HL-60 (cell line): ENCODE measurements at regions not wholly inside any gene's neighbourhood (a gene's known extent, or its start where the extent isn't known, plus 50 kb on each side); places are given as distances from the start of the nearest gene placed in this dataset.

Source experiments
- DNase-seq, 2 experiments: peaks; one replicate each; pipeline ENCODE4 v3.0.0-alpha.2; 2010 to 2020; ENCODE audit warnings: low read depth in 1 of 2, low spot score in 1 of 2
- H3K27ac ChIP-seq: fragments of 250-450 bp; sonication (Bioruptor Pico); replicated peaks from 2 replicates; pipeline ENCODE4 v1.5.1; 2020; ENCODE audit warnings: mild to moderate bottlenecking, moderate library complexity
- H3K27me3 ChIP-seq: fragments of 250-450 bp; sonication (Bioruptor Pico); 2 replicates; pipeline ENCODE4 v1.5.1; 2021; ENCODE audit warnings: mild to moderate bottlenecking, moderate library complexity; ENCODE audit not compliant: insufficient read depth, poor library complexity, severe bottlenecking
- H3K4me3 ChIP-seq: replicated peaks from 2 replicates; pipeline ENCODE4 v1.5.1; 2011; ENCODE audit warnings: mild to moderate bottlenecking, control low read depth, low read length; ENCODE audit not compliant: insufficient read depth
- GABPA ChIP-seq: IDR thresholded peaks from 2 replicates; pipeline ENCODE4 v1.6.1; 2012; ENCODE audit warnings: low read depth
- POLR2AphosphoS5 ChIP-seq: IDR thresholded peaks from 2 replicates; pipeline ENCODE4 v1.6.1; 2012; ENCODE audit warnings: low read depth
- SPI1 ChIP-seq: IDR thresholded peaks from 2 replicates; pipeline ENCODE4 v1.6.1; 2012; ENCODE audit warnings: low read depth, mild to moderate bottlenecking, borderline replicate concordance
- TF ChIP-seq, protein P1 (sequence below): IDR thresholded peaks from one replicate; pipeline ENCODE4 v1.5.1; 2011; ENCODE audit warnings: low read length, control low read depth, inconsistent platforms; ENCODE audit not compliant: insufficient read depth
- TF ChIP-seq, protein P2 (sequence below): IDR thresholded peaks from 2 replicates; pipeline ENCODE4 v1.6.1; 2012; ENCODE audit warnings: low read depth; ENCODE audit not compliant: insufficient replicate concordance

DNA sequence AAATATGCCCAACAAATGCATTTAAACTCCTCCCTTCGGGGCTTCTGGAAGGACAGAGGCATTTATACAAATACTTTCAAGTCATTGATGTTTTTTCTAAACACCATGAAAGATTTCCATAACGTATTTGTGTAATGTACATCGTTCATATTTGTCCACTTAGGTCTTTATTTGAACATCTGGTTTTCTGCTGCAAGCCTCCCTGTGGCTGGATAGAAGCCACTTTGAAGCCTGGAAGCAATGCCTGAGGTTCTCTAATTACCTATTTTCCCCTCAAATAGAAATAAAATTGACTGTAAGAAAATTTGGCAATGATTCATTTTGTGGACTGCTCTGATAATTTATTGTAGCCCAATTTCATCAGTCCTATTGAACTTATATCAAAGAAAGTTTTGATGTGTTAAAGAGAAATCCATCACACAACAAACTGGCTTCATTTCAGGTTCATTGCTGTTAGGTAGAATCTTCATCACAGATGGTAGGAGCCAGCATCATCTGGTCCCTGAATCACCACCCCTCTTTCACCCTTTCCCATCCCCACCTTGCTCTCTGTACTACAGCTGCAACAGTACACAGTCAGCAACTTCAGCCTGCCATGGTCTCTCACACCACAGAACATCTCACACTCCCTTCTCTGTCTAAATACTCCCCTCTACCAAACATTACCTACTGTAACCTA is 186.0 kb upstream of the MGMT start:
- TF ChIP-seq, protein P1, sequence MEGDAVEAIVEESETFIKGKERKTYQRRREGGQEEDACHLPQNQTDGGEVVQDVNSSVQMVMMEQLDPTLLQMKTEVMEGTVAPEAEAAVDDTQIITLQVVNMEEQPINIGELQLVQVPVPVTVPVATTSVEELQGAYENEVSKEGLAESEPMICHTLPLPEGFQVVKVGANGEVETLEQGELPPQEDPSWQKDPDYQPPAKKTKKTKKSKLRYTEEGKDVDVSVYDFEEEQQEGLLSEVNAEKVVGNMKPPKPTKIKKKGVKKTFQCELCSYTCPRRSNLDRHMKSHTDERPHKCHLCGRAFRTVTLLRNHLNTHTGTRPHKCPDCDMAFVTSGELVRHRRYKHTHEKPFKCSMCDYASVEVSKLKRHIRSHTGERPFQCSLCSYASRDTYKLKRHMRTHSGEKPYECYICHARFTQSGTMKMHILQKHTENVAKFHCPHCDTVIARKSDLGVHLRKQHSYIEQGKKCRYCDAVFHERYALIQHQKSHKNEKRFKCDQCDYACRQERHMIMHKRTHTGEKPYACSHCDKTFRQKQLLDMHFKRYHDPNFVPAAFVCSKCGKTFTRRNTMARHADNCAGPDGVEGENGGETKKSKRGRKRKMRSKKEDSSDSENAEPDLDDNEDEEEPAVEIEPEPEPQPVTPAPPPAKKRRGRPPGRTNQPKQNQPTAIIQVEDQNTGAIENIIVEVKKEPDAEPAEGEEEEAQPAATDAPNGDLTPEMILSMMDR: no peak
- TF ChIP-seq, protein P2, sequence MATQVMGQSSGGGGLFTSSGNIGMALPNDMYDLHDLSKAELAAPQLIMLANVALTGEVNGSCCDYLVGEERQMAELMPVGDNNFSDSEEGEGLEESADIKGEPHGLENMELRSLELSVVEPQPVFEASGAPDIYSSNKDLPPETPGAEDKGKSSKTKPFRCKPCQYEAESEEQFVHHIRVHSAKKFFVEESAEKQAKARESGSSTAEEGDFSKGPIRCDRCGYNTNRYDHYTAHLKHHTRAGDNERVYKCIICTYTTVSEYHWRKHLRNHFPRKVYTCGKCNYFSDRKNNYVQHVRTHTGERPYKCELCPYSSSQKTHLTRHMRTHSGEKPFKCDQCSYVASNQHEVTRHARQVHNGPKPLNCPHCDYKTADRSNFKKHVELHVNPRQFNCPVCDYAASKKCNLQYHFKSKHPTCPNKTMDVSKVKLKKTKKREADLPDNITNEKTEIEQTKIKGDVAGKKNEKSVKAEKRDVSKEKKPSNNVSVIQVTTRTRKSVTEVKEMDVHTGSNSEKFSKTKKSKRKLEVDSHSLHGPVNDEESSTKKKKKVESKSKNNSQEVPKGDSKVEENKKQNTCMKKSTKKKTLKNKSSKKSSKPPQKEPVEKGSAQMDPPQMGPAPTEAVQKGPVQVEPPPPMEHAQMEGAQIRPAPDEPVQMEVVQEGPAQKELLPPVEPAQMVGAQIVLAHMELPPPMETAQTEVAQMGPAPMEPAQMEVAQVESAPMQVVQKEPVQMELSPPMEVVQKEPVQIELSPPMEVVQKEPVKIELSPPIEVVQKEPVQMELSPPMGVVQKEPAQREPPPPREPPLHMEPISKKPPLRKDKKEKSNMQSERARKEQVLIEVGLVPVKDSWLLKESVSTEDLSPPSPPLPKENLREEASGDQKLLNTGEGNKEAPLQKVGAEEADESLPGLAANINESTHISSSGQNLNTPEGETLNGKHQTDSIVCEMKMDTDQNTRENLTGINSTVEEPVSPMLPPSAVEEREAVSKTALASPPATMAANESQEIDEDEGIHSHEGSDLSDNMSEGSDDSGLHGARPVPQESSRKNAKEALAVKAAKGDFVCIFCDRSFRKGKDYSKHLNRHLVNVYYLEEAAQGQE: no peak
- TF ChIP-seq GABPA (no peak), POLR2AphosphoS5 (no peak), SPI1 (no peak)
- H3K4me3 ChIP-seq: no peak overlapping the region

DNA sequence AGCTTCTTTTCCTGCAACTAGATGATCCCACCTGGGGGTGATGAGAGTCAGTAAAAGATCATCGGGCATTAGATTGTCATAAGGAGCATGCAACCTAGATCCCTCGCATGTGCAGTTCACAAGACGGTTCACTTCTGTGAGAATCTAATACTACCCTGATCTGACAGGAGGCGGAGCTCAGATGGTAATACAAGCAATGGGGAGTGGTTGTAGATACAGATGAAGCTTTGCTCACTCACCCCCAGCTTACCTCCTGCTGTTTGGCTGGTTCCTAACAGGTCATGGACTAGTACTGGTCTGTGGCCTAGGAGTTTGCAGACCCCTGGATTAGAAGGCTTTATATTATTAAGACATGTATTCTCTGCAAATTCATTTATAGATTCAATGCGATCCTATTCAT is 181.6 kb upstream of the MGMT start:
- no peak overlapping the region for H3K4me3 ChIP-seq
- no peak overlapping the region for H3K27ac ChIP-seq
- no peaks in the 10 kb centered on the region for H3K27me3 ChIP-seq
- DNase-seq: no peak
- no peak for TF ChIP-seq GABPA
- TF ChIP-seq, protein P1: no peak
- no peak for TF ChIP-seq POLR2AphosphoS5
- TF ChIP-seq, protein P2: no peak
- no peak for TF ChIP-seq SPI1

More for the DNA sequence above, 186.0 kb upstream of the MGMT start:
- H3K27ac ChIP-seq: no peak overlapping the region
- no peaks in the 10 kb centered on the region for H3K27me3 ChIP-seq
- DNase-seq: no peak

DNA sequence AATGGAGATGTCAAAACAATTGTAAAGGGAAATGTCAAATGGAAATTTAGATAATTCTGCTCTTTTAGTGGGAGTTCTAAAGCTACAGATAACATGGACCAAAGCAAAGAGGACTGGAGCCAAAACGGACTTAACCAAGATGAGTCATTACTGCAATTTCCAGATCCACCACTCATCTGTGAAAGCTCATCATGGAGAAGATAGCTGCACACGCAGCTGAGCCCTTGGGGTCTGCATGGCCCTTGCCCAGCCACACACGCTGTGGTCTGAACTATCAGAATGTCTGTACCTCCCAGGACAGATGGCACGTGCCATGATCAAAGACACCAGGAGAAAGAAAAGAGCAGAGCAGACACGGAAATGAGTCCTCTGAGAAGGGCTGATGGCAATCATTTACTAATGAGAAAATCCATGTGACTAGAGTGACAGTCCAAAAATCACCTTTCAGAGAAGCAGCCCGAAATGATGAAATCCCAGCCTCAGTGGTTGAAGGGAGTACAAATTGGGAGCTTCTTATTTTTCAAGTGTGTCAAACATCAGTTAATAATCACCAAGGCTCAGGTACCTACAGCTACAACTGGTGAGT is 177.9 kb upstream of the MGMT start:
- no peak for TF ChIP-seq SPI1
- TF ChIP-seq, protein P2: no peak
- no peak for TF ChIP-seq POLR2AphosphoS5
- no peak for TF ChIP-seq GABPA
- TF ChIP-seq, protein P1: no peak
- H3K27me3 ChIP-seq: no peaks in the 10 kb centered on the region
- no peak overlapping the region for H3K4me3 ChIP-seq
- DNase-seq: no peak
- H3K27ac ChIP-seq: no peak overlapping the region
